GM19023 (cell line): ENCODE measurements at regions not wholly inside any gene's neighbourhood (a gene's known extent, or its start where the extent isn't known, plus 50 kb on each side); places are given as distances from the start of the nearest gene placed in this dataset.
A peak's percentile ranks its signal among the peaks of the same experiment; 100 is the strongest.

ENCODE experiments used
- ATAC-seq: cut with Tn5 transposase; IDR thresholded peaks from one replicate; pipeline ENCODE4 v1.9.1; 2021; ENCODE audit warnings: mild to moderate bottlenecking, moderate library complexity; ENCODE audit not compliant: unreplicated experiment

- no peak for ATAC-seq
Measured at GRCh38 chr6:159118924-159119323, 50.3 kb upstream of the FNDC1 start.

- ATAC-seq = no peak
Measured at GRCh38 chr6:159117563-159117962, 51.6 kb upstream of the FNDC1 start.

- ATAC-seq = no peak
Measured at GRCh38 chr6:159117046-159117445, 52.2 kb upstream of the FNDC1 start.

- ATAC-seq = peak; percentile 53
Measured at GRCh38 chr6:159116343-159116742, 52.9 kb upstream of the FNDC1 start.

GRCh38 chr6:159114569-159114968, 54.6 kb upstream of the FNDC1 start:
- ATAC-seq = no peak

GRCh38 chr6:159113223-159113622, 56.0 kb upstream of the FNDC1 start:
- no peak for ATAC-seq

- no peak for ATAC-seq
Measured at GRCh38 chr6:159112714-159113113, 56.5 kb upstream of the FNDC1 start.

GRCh38 chr6:159110748-159111147, 58.5 kb upstream of the FNDC1 start:
- no peak for ATAC-seq

- ATAC-seq = no peak
Measured at GRCh38 chr6:159110013-159110412, 59.2 kb upstream of the FNDC1 start.

GRCh38 chr6:159109391-159109790, 59.8 kb upstream of the FNDC1 start:
- ATAC-seq = no peak

GRCh38 chr6:159108426-159108985, 60.7 kb upstream of the FNDC1 start:
- ATAC-seq = no peak

- ATAC-seq = no peak
Measured at GRCh38 chr6:159107451-159108260, 61.5 kb upstream of the FNDC1 start.

- peak; percentile 92 for ATAC-seq
Measured at GRCh38 chr6:159106627-159107241, 61.9 kb upstream of the TAGAP start.

- ATAC-seq = no peak
Measured at GRCh38 chr6:159105716-159106115, 60.9 kb upstream of the TAGAP start.

GRCh38 chr6:159104931-159105330, 60.1 kb upstream of the TAGAP start:
- ATAC-seq = no peak

GRCh38 chr6:159104163-159104925, 59.6 kb upstream of the TAGAP start:
- ATAC-seq = peak; percentile 62

- no peak for ATAC-seq
Measured at GRCh38 chr6:159103396-159104162, 58.8 kb upstream of the TAGAP start.

- ATAC-seq = no peak
Measured at GRCh38 chr6:159102373-159103160, 57.8 kb upstream of the TAGAP start.

- no peak for ATAC-seq
Measured at GRCh38 chr6:159101656-159102055, 56.9 kb upstream of the TAGAP start.
